ENCODE measurements at regions not wholly inside any gene's neighbourhood (a gene's known extent, or its start where the extent isn't known, plus 50 kb on each side); places are given as distances from the start of the nearest gene placed in this dataset.

GRCh38 chr3:124635169-124635539, 95.1 kb upstream of the UMPS start:
- no peak for TF ChIP-seq CTCF (IDR thresholded peaks at IDR 0.05)
- no peak for TF ChIP-seq POLR2A (IDR thresholded peaks at IDR 0.05)

Measured in Peyer's patch (tissue), 4 donors.